GM12878 (cell line): ENCODE measurements at regions not wholly inside any gene's neighbourhood (a gene's known extent, or its start where the extent isn't known, plus 50 kb on each side); places are given as distances from the start of the nearest gene placed in this dataset.
A peak's percentile ranks its signal among the peaks of the same experiment; 100 is the strongest.

Source experiments
- BHLHE40 ChIP-seq, 2 experiments: fragments of 450-650 bp in 1 of 2; IDR thresholded peaks; 2 replicates each; pipeline ENCODE4 v1.6.1; 2011 to 2017; ENCODE audit warnings: low read depth in 2 of 2, borderline replicate concordance in 1 of 2, improper control_type of control experiment in 1 of 2, low read length in 1 of 2, mild to moderate bottlenecking in 1 of 2
- IKZF1 ChIP-seq: fragments of 450-650 bp; conservative IDR thresholded peaks from 2 replicates; pipeline ENCODE4 v1.6.1; 2017; ENCODE audit warnings: antibody characterized with exemption, mild to moderate bottlenecking
- IRF3 ChIP-seq: fragments of 450-650 bp; IDR thresholded peaks from 2 replicates; pipeline ENCODE4 v1.6.1; 2014; ENCODE audit warnings: mild to moderate bottlenecking
- KAT2A ChIP-seq: conservative IDR thresholded peaks from 2 replicates; pipeline ENCODE4 v1.6.1; 2011; ENCODE audit warnings: low read depth, low read length; ENCODE audit not compliant: control insufficient read depth
- KDM1A ChIP-seq: fragments of 200-600 bp; sonication (generic); IDR thresholded peaks from 2 replicates; pipeline ENCODE4 v1.6.1; 2016; ENCODE audit warnings: borderline replicate concordance
- MXI1 ChIP-seq: fragments of 150-350 bp; IDR thresholded peaks from 2 replicates; pipeline ENCODE4 v1.6.1; 2011; ENCODE audit warnings: low read depth, mild to moderate bottlenecking, inconsistent platforms, low read length, improper control_type of control experiment
- MYB ChIP-seq: fragments of 150-350 bp; IDR thresholded peaks from 2 replicates; pipeline ENCODE4 v1.6.1; 2014; ENCODE audit warnings: mild to moderate bottlenecking, low read depth, low read length, borderline replicate concordance
- ZBTB11 ChIP-seq: fragments of 450-650 bp; formaldehyde crosslinking; IDR thresholded peaks from 2 replicates; pipeline ENCODE4 v1.5.0; 2022; ENCODE audit warnings: mild to moderate bottlenecking, missing genetic modification characterization
- ZNF592 ChIP-seq: fragments of 450-650 bp; IDR thresholded peaks from 2 replicates; pipeline ENCODE4 v1.6.1; 2017; ENCODE audit warnings: mild to moderate bottlenecking, moderate library complexity
- TF ChIP-seq, protein P1 (sequence below): fragments of 450-650 bp; IDR thresholded peaks from 2 replicates; pipeline ENCODE4 v1.6.1; 2017; ENCODE audit warnings: low read depth, mild to moderate bottlenecking, moderate library complexity
- TF ChIP-seq, protein P2 (sequence below): fragments of 450-650 bp; IDR thresholded peaks from 2 replicates; pipeline ENCODE4 v1.6.1; 2016; ENCODE audit warnings: mild to moderate bottlenecking

- TF ChIP-seq, protein P1, sequence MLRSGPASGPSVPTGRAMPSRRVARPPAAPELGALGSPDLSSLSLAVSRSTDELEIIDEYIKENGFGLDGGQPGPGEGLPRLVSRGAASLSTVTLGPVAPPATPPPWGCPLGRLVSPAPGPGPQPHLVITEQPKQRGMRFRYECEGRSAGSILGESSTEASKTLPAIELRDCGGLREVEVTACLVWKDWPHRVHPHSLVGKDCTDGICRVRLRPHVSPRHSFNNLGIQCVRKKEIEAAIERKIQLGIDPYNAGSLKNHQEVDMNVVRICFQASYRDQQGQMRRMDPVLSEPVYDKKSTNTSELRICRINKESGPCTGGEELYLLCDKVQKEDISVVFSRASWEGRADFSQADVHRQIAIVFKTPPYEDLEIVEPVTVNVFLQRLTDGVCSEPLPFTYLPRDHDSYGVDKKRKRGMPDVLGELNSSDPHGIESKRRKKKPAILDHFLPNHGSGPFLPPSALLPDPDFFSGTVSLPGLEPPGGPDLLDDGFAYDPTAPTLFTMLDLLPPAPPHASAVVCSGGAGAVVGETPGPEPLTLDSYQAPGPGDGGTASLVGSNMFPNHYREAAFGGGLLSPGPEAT, result peak; percentile 11; the same call in 1 of the 2 replicates
- no peak for TF ChIP-seq MYB
- TF ChIP-seq ZNF592, result no peak
- TF ChIP-seq MXI1, result peak; percentile 67; the same call in 1 of the 2 replicates
- no peak for TF ChIP-seq KDM1A
- no peak for TF ChIP-seq ZBTB11 (CRISPR knock-in tag)
- TF ChIP-seq IRF3, result no peak
- TF ChIP-seq IKZF1, result peak; percentile 62
- TF ChIP-seq, protein P2, sequence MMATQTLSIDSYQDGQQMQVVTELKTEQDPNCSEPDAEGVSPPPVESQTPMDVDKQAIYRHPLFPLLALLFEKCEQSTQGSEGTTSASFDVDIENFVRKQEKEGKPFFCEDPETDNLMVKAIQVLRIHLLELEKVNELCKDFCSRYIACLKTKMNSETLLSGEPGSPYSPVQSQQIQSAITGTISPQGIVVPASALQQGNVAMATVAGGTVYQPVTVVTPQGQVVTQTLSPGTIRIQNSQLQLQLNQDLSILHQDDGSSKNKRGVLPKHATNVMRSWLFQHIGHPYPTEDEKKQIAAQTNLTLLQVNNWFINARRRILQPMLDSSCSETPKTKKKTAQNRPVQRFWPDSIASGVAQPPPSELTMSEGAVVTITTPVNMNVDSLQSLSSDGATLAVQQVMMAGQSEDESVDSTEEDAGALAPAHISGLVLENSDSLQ, result 0 out of 2 replicates have a peak, but pooled peaks have one; percentile 6
- TF ChIP-seq BHLHE40 (IDR thresholded peaks at IDR 0.05; ENCODE audit: borderline replicate concordance in 1 of 2, low read depth in 2 of 2, low read length in 1 of 2), result peak in 1 of 2 experiments; percentile 28; a peak in 1 of 4 replicates
- no peak for TF ChIP-seq KAT2A
Measured at GRCh38 chr6:27753668-27754407, 158.4 kb downstream of the OR2B2 start (continued).
